Stimulated activated memory B cell treated with anti-CD40 and anti-IgM and Interleukin-4, amounts not matched to agents 10 μg/mL and 1 μg/mL and 100 μg/mL, for 72 hours (primary cell): ENCODE measurements at regions not wholly inside any gene's neighbourhood (a gene's known extent, or its start where the extent isn't known, plus 50 kb on each side); places are given as distances from the start of the nearest gene placed in this dataset.

Source experiments
- ATAC-seq: fragments of 150-1000 bp; cut with Tn5 transposase; 2 replicates; pipeline ENCODE4 v1.10.0; 2021
- H3K27ac Mint-ChIP-seq: one replicate; pipeline ENCODE4 v1.8.0; 2022; ENCODE audit warnings: mild to moderate bottlenecking, mixed read lengths
- H3K27me3 Mint-ChIP-seq: one replicate; pipeline ENCODE4 v1.8.0; 2022; ENCODE audit warnings: mixed read lengths
- H3K36me3 Mint-ChIP-seq: one replicate; pipeline ENCODE4 v1.8.0; 2022; ENCODE audit warnings: mixed read lengths
- H3K4me1 Mint-ChIP-seq: one replicate; pipeline ENCODE4 v1.8.0; 2022; ENCODE audit warnings: mixed read lengths
- H3K4me3 Mint-ChIP-seq: one replicate; pipeline ENCODE4 v1.8.0; 2022; ENCODE audit warnings: mild to moderate bottlenecking, moderate library complexity, mixed read lengths
- H3K9me3 Mint-ChIP-seq: one replicate; pipeline ENCODE4 v1.8.0; 2022; ENCODE audit warnings: mixed read lengths

- Mint-ChIP-seq H3K27me3 (no peaks in the 10 kb centered on the region), H3K4me3 (no peak overlapping the region), H3K27ac (no peak overlapping the region), H3K9me3 (no peaks in the 10 kb centered on the region), H3K4me1 (no peaks in the 10 kb centered on the region), H3K36me3 (no peaks in the 10 kb centered on the region)
- no peak for ATAC-seq
Observed at GRCh38 chr12:28887461-28887990, 261.6 kb upstream of the FAR2 start.

GRCh38 chr12:28890664-28891063 lies 258.4 kb upstream of the FAR2 start:
- Mint-ChIP-seq H3K4me3 (no peak overlapping the region), H3K4me1 (no peaks in the 10 kb centered on the region), H3K27ac (no peak overlapping the region), H3K9me3 (no peaks in the 10 kb centered on the region), H3K27me3 (no peaks in the 10 kb centered on the region), H3K36me3 (no peaks in the 10 kb centered on the region)
- ATAC-seq: no peak

GRCh38 chr12:28891126-28891525 lies 258.0 kb upstream of the FAR2 start:
- ATAC-seq: no peak
- Mint-ChIP-seq H3K27ac (no peak overlapping the region), H3K27me3 (no peaks in the 10 kb centered on the region), H3K36me3 (no peaks in the 10 kb centered on the region), H3K9me3 (no peaks in the 10 kb centered on the region), H3K4me3 (no peak overlapping the region), H3K4me1 (no peaks in the 10 kb centered on the region)

- H3K9me3 Mint-ChIP-seq: peaks cover 6% of the 10 kb centered on the region
- no peaks in the 10 kb centered on the region for H3K27me3 Mint-ChIP-seq
- ATAC-seq: no peak
- no peak overlapping the region for H3K27ac Mint-ChIP-seq
- no peaks in the 10 kb centered on the region for H3K36me3 Mint-ChIP-seq
- H3K4me1 Mint-ChIP-seq: no peaks in the 10 kb centered on the region
- no peak overlapping the region for H3K4me3 Mint-ChIP-seq
Observed at GRCh38 chr12:28893365-28893764, 255.7 kb upstream of the FAR2 start.

GRCh38 chr12:28893856-28894255 lies 255.2 kb upstream of the FAR2 start:
- H3K9me3 Mint-ChIP-seq: peaks cover 6% of the 10 kb centered on the region
- H3K4me3 Mint-ChIP-seq: no peak overlapping the region
- H3K36me3 Mint-ChIP-seq: no peaks in the 10 kb centered on the region
- H3K27ac Mint-ChIP-seq: no peak overlapping the region
- no peaks in the 10 kb centered on the region for H3K27me3 Mint-ChIP-seq
- H3K4me1 Mint-ChIP-seq: no peaks in the 10 kb centered on the region
- ATAC-seq: no peak

DNA sequence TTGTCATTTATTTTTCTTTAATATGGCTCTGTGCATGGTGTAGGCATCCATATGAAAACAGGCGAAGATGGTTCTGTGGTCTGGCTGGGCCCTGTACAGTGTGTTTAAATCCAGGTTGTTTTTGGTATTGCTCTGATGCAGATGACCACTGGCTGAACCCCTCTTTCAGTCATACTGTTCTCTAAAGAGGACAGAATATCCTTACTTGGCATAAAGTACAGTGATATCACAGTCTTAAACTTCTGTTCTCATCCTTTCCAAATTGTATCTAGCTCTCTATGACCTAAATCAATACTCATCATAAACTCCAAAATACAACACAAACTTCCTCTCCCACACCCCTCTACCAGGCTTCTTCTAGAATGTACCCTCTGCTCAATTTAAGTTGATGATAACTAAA lies 252.7 kb upstream of the FAR2 start:
- no peak overlapping the region for H3K4me3 Mint-ChIP-seq
- no peak overlapping the region for H3K27ac Mint-ChIP-seq
- peaks cover 13% of the 10 kb centered on the region for H3K9me3 Mint-ChIP-seq
- no peaks in the 10 kb centered on the region for H3K4me1 Mint-ChIP-seq
- no peaks in the 10 kb centered on the region for H3K36me3 Mint-ChIP-seq
- no peaks in the 10 kb centered on the region for H3K27me3 Mint-ChIP-seq
- no peak for ATAC-seq

DNA sequence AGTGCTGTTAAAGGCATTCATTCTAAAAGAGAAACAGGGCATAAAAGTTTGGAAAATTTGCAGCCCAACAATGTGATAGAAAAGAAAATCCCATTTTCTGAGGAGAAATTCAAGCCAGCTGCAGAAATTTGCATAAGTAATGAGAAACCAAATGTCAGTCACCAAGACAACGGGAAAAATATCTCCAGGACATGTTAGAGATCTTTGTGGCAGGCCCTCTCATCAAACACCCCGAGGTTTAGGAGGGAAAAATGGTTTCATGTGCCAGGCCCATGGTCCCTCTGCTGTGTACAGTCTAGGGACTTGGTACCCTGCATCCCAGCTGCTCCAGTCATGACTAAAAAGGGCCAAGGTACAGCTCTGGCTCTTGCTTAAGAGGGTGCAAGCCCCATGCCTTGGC lies 251.0 kb upstream of the FAR2 start:
- Mint-ChIP-seq H3K36me3 (no peaks in the 10 kb centered on the region), H3K4me3 (no peak overlapping the region), H3K27me3 (no peaks in the 10 kb centered on the region), H3K4me1 (no peaks in the 10 kb centered on the region), H3K9me3 (peaks cover 21% of the 10 kb centered on the region), H3K27ac (no peak overlapping the region)
- no peak for ATAC-seq

DNA sequence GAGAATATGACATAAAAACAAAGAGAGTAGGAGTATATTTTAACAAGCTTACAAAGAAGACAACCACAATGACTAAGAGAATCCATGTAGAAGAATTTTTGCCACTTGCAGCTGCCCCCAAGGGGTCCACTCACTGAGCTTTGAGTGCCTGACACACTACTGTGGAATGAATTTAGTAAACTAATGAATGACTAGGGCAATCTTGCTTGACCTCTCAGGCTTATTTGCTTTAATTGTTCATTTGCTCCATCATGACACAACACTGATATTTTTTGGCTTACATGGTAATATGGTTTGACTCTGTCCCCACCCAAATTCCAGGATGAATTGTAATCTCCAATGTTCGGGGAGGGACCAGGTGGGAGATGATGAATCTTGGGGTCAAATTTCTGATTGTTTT lies 249.1 kb upstream of the FAR2 start:
- Mint-ChIP-seq H3K9me3 (peaks cover 21% of the 10 kb centered on the region), H3K27me3 (no peaks in the 10 kb centered on the region), H3K4me3 (no peak overlapping the region), H3K36me3 (no peaks in the 10 kb centered on the region), H3K4me1 (no peaks in the 10 kb centered on the region), H3K27ac (no peak overlapping the region)
- ATAC-seq: no peak

DNA sequence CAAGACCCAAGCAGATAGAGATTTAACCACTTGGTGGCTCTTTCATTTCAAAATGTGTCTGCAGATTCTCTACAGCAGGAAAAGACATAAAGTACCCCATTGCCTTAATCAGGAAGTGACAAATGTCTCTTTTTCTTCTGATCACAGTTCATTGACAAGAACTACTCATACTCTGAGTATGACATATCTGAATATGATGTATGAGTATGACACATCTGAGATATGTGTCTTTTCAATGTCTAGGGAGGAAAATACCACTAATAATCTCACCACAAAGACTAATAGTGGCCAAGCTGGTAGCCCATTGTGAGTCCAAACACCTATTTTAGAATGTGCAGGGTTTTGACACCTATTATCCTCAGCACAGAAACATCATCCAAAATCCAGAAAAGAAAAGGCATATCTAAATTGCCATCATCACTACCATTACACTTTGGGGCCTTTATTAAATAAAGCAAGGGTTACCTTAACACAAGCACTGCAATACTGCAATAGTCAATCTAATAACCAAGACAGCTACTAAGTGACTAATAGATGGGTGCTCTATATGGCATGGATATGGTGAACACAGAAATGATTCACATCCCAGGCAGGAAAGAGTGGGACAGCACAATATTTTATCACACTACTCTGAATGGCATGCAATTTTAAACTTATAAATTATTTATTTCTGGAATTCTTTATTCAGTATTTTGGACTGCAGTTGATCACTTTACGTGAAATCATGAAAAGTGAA lies 243.7 kb upstream of the FAR2 start:
- Mint-ChIP-seq H3K27ac (no peak overlapping the region), H3K9me3 (peaks cover 20% of the 10 kb centered on the region), H3K27me3 (no peaks in the 10 kb centered on the region), H3K36me3 (no peaks in the 10 kb centered on the region), H3K4me3 (no peak overlapping the region), H3K4me1 (no peaks in the 10 kb centered on the region)
- no peak for ATAC-seq

- H3K36me3 Mint-ChIP-seq: no peaks in the 10 kb centered on the region
- H3K9me3 Mint-ChIP-seq: peaks cover 14% of the 10 kb centered on the region
- H3K4me3 Mint-ChIP-seq: no peak overlapping the region
- no peaks in the 10 kb centered on the region for H3K27me3 Mint-ChIP-seq
- H3K4me1 Mint-ChIP-seq: no peaks in the 10 kb centered on the region
- no peak overlapping the region for H3K27ac Mint-ChIP-seq
- ATAC-seq: no peak
Observed at GRCh38 chr12:28908646-28909045, 240.4 kb upstream of the FAR2 start.

- Mint-ChIP-seq H3K36me3 (no peaks in the 10 kb centered on the region), H3K4me3 (no peak overlapping the region), H3K4me1 (no peaks in the 10 kb centered on the region), H3K27ac (no peak overlapping the region), H3K9me3 (peaks cover 14% of the 10 kb centered on the region), H3K27me3 (no peaks in the 10 kb centered on the region)
- no peak for ATAC-seq
Observed at GRCh38 chr12:28909291-28909690, 239.8 kb upstream of the FAR2 start.

DNA sequence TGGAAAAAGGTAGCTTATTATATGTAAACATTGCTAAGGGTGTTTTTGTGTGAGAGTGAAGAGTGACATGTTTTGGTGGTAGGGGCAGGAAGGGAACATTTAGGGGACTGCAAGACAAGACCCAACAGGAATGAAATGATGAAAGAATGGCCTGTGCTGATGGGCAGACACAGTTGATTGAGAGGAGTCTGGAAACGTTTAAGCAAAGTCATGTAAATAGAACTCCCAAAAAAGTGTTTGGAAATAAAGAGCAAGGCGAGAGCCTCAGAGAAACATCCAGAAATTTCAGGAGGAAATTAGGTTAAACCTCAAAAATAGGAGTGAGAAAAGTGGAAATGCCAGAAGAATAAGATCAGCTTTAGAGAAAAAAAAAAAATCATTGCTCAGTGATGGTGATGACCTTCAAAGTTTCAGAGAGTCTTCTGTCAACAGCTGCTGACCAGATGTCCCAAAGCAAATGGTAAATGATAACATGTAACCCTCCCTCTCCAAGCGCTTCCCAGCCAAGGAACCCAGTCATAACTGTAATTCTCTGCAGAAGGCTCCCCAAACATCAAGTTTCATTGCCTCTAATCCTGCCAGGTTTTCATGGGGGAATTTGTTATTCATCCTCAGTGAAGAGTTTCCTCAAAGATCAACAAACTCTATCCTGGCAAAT lies 223.2 kb upstream of the FAR2 start:
- no peaks in the 10 kb centered on the region for H3K4me1 Mint-ChIP-seq
- ATAC-seq: no peak
- H3K27ac Mint-ChIP-seq: no peak overlapping the region
- H3K27me3 Mint-ChIP-seq: no peaks in the 10 kb centered on the region
- H3K9me3 Mint-ChIP-seq: peaks cover 20% of the 10 kb centered on the region
- H3K4me3 Mint-ChIP-seq: no peak overlapping the region
- H3K36me3 Mint-ChIP-seq: no peaks in the 10 kb centered on the region

GRCh38 chr12:28930704-28931103 lies 218.4 kb upstream of the FAR2 start:
- ATAC-seq: no peak
- Mint-ChIP-seq H3K9me3 (peaks cover 6% of the 10 kb centered on the region), H3K27ac (no peak overlapping the region), H3K4me3 (no peak overlapping the region), H3K4me1 (no peaks in the 10 kb centered on the region), H3K36me3 (no peaks in the 10 kb centered on the region), H3K27me3 (no peaks in the 10 kb centered on the region)

DNA sequence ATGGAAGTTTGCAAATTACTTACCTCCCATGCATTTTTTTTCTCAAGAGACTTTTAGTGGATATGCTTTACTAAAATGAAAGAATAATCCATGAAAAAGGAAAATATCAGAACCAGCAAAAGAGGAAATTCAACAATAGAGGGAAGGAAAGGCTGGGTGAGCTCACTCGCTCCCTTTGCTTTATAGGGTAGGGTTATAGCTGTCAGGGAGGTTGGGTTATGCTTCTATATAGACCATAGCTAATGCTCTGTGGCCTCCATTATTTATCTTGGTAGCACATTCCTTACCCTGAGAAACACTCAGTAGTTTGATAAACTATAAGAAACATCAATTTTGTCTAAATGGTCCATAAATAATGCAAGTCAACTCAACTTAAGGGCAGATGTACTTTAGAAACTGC lies 215.9 kb upstream of the FAR2 start:
- Mint-ChIP-seq H3K4me3 (no peak overlapping the region), H3K36me3 (no peaks in the 10 kb centered on the region), H3K27ac (no peak overlapping the region), H3K27me3 (no peaks in the 10 kb centered on the region), H3K9me3 (peaks cover 4% of the 10 kb centered on the region), H3K4me1 (no peaks in the 10 kb centered on the region)
- ATAC-seq: no peak

- Mint-ChIP-seq H3K27ac (no peak overlapping the region), H3K9me3 (peaks cover 2% of the 10 kb centered on the region), H3K27me3 (no peaks in the 10 kb centered on the region), H3K4me1 (no peaks in the 10 kb centered on the region), H3K4me3 (no peak overlapping the region), H3K36me3 (no peaks in the 10 kb centered on the region)
- ATAC-seq: no peak
Observed at GRCh38 chr12:28933864-28934527, 215.1 kb upstream of the FAR2 start.

DNA sequence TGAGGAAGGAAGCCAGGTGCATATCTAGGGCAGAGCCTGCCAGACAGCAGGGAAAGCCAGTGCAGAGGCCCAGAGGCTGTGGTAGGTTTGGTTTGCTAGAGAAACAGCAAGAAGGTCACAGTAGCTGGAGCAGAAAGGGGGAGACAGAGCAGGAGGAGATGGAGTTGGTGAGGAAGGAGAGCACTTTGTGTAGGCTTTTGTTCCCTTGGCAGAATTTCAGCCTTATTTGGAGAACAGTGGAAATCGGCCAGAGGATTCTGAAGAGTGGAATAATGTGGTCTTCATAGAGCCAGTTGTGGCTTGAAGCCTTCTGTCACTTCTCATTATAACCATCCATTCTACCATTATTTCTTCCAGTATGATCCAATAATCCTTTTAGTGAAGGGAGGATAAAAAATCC lies 212.9 kb upstream of the FAR2 start:
- Mint-ChIP-seq H3K4me3 (no peak overlapping the region), H3K27me3 (no peaks in the 10 kb centered on the region), H3K36me3 (no peaks in the 10 kb centered on the region), H3K4me1 (no peaks in the 10 kb centered on the region), H3K27ac (no peak overlapping the region), H3K9me3 (no peaks in the 10 kb centered on the region)
- no peak for ATAC-seq
